NCI-H774 (cell line): ENCODE measurements at regions not wholly inside any gene's neighbourhood (a gene's known extent, or its start where the extent isn't known, plus 50 kb on each side); places are given as distances from the start of the nearest gene placed in this dataset.
"Not testable (repeated sequence)": the region's sequence is repeated elsewhere in the genome, so short reads cannot be mapped to it uniquely, and the experiment has no call there.

Source experiments
- DNase-seq: peaks from one replicate; lab custom pipeline; 2025; lab: John Stamatoyannopoulos, UW

- DNase-seq: no peak
Observed at GRCh38 chr3:106317141-106318055, 448.6 kb upstream of the CBLB start.

GRCh38 chr3:106321438-106321837, 452.6 kb upstream of the CBLB start:
- not testable (repeated sequence) for DNase-seq

- DNase-seq: no peak
Observed at GRCh38 chr3:106323586-106323985, 454.8 kb upstream of the CBLB start.

- no peak for DNase-seq
Observed at GRCh38 chr3:106326941-106327695, 458.3 kb upstream of the CBLB start.

- DNase-seq: no peak
Observed at GRCh38 chr3:106327696-106328025, 458.8 kb upstream of the CBLB start.

GRCh38 chr3:106328224-106328623, 459.4 kb upstream of the CBLB start:
- no peak for DNase-seq

GRCh38 chr3:106329521-106329920, 460.7 kb upstream of the CBLB start:
- no peak for DNase-seq

GRCh38 chr3:106331636-106332035, 462.8 kb upstream of the CBLB start:
- no peak for DNase-seq

GRCh38 chr3:106332129-106332528, 463.3 kb upstream of the CBLB start:
- no peak for DNase-seq

- no peak for DNase-seq
Observed at GRCh38 chr3:106332884-106333283, 464.1 kb upstream of the CBLB start.

GRCh38 chr3:106333911-106334618, 465.3 kb upstream of the CBLB start:
- DNase-seq: no peak

- no peak for DNase-seq
Observed at GRCh38 chr3:106336619-106337018, 467.8 kb upstream of the CBLB start.

GRCh38 chr3:106337116-106337515, 468.3 kb upstream of the CBLB start:
- DNase-seq: no peak

- no peak for DNase-seq
Observed at GRCh38 chr3:106338582-106339214, 469.9 kb upstream of the CBLB start.

GRCh38 chr3:106339551-106339950, 470.7 kb upstream of the CBLB start:
- no peak for DNase-seq

GRCh38 chr3:106341087-106341486, 472.3 kb upstream of the CBLB start:
- DNase-seq: no peak

- no peak for DNase-seq
Observed at GRCh38 chr3:106341586-106342162, 472.9 kb upstream of the CBLB start.

GRCh38 chr3:106342386-106342785, 473.6 kb upstream of the CBLB start:
- DNase-seq: no peak

- no peak for DNase-seq
Observed at GRCh38 chr3:106343811-106344210, 475.0 kb upstream of the CBLB start.

- no peak for DNase-seq
Observed at GRCh38 chr3:106345353-106346027, 476.7 kb upstream of the CBLB start.

- DNase-seq: no peak
Observed at GRCh38 chr3:106347350-106347749, 478.5 kb upstream of the CBLB start.
